ENCODE measurements at regions not wholly inside any gene's neighbourhood (a gene's known extent, or its start where the extent isn't known, plus 50 kb on each side); places are given as distances from the start of the nearest gene placed in this dataset.

GRCh38 chr5:2866662-2867372 is 115.3 kb upstream of the IRX2 start:
- H3K4me3 ChIP-seq (ENCODE audit: low read depth in 2 of 2, low read length in 2 of 2): no peak overlapping the region
- ATAC-seq (no peak), DNase-seq (ENCODE audit: low read depth, low spot score) (no peak)
- CTCF ChIA-PET: no interaction called here
- no peak for TF ChIP-seq REST (IDR thresholded peaks at IDR 0.05; ENCODE audit: insufficient read depth in 1 of 2, low read depth in 2 of 2, low read length in 1 of 2)
- no peak for TF ChIP-seq TCF7L2 (IDR thresholded peaks at IDR 0.05; ENCODE audit: low read depth, low read length)
- no peak for TF ChIP-seq SIN3A (IDR thresholded peaks at IDR 0.05; ENCODE audit: borderline replicate concordance, insufficient read depth, low read depth, low read length)
- TF ChIP-seq POLR2AphosphoS5 (IDR thresholded peaks at IDR 0.05; ENCODE audit: low read depth, low read length): no peak
- TF ChIP-seq CTCF (IDR thresholded peaks at IDR 0.05): no peak
- H3K4me1 ChIP-seq (ENCODE audit: control insufficient read depth, insufficient read depth, low read length): no peaks in the 10 kb centered on the region
- in situ Hi-C loops (cut with HindIII; ENCODE audit: low pct_unique_long_range_greater_than_20kb, low sequenced_read_pairs): no loop called here
- no peaks in the 10 kb centered on the region for H3K36me3 ChIP-seq (ENCODE audit: control insufficient read depth, insufficient read depth, low read length)
- POLR2A ChIA-PET: no interaction called here
- intact Hi-C loops (cut with micrococcal nuclease; ENCODE audit: unreplicated experiment): no loop called here
- no TSS peak for BruUV-seq (replicated peaks)
- no peaks in the 10 kb centered on the region for H3K9me3 ChIP-seq (ENCODE audit: control insufficient read depth, insufficient read depth, low read depth, low read length)
- H3K27me3 ChIP-seq (ENCODE audit: control insufficient read depth, insufficient read depth, low read length): no peaks in the 10 kb centered on the region
- H3K27ac ChIP-seq (ENCODE audit: low read length): no peak overlapping the region

- no peak overlapping the region for H3K4me3 ChIP-seq (ENCODE audit: low read depth in 2 of 2, low read length in 2 of 2)
- BruUV-seq (replicated peaks): no TSS peak
- TF ChIP-seq CTCF (IDR thresholded peaks at IDR 0.05) (no peak), TCF7L2 (IDR thresholded peaks at IDR 0.05; ENCODE audit: low read depth, low read length) (no peak), POLR2AphosphoS5 (IDR thresholded peaks at IDR 0.05; ENCODE audit: low read depth, low read length) (no peak), SIN3A (IDR thresholded peaks at IDR 0.05; ENCODE audit: borderline replicate concordance, insufficient read depth, low read depth, low read length) (no peak), REST (IDR thresholded peaks at IDR 0.05; ENCODE audit: insufficient read depth in 1 of 2, low read depth in 2 of 2, low read length in 1 of 2) (no peak)
- intact Hi-C loops (cut with micrococcal nuclease; ENCODE audit: unreplicated experiment): no loop called here
- no peaks in the 10 kb centered on the region for H3K4me1 ChIP-seq (ENCODE audit: control insufficient read depth, insufficient read depth, low read length)
- ChIA-PET POLR2A (no interaction called here), CTCF (no interaction called here)
- DNase-seq (ENCODE audit: low read depth, low spot score) (no peak), ATAC-seq (no peak)
- no peak overlapping the region for H3K27ac ChIP-seq (ENCODE audit: low read length)
- no peaks in the 10 kb centered on the region for H3K9me3 ChIP-seq (ENCODE audit: control insufficient read depth, insufficient read depth, low read depth, low read length)
- in situ Hi-C loops (cut with HindIII; ENCODE audit: low pct_unique_long_range_greater_than_20kb, low sequenced_read_pairs): no loop called here
- H3K27me3 ChIP-seq (ENCODE audit: control insufficient read depth, insufficient read depth, low read length): no peaks in the 10 kb centered on the region
- no peaks in the 10 kb centered on the region for H3K36me3 ChIP-seq (ENCODE audit: control insufficient read depth, insufficient read depth, low read length)
Observed at GRCh38 chr5:2865856-2866255, 114.4 kb upstream of the IRX2 start.

Measured in Panc1 (cell line).